C4-2B (cell line): ENCODE measurements at regions not wholly inside any gene's neighbourhood (a gene's known extent, or its start where the extent isn't known, plus 50 kb on each side); places are given as distances from the start of the nearest gene placed in this dataset.

Source experiments
- ZFX ChIP-seq: fragments of 450-650 bp; IDR thresholded peaks from 2 replicates; pipeline ENCODE4 v1.6.1; 2017
- TF ChIP-seq, protein P1 (sequence below): fragments of 450-650 bp; conservative IDR thresholded peaks from 2 replicates; pipeline ENCODE4 v1.5.1; 2017; ENCODE audit warnings: mild to moderate bottlenecking

DNA sequence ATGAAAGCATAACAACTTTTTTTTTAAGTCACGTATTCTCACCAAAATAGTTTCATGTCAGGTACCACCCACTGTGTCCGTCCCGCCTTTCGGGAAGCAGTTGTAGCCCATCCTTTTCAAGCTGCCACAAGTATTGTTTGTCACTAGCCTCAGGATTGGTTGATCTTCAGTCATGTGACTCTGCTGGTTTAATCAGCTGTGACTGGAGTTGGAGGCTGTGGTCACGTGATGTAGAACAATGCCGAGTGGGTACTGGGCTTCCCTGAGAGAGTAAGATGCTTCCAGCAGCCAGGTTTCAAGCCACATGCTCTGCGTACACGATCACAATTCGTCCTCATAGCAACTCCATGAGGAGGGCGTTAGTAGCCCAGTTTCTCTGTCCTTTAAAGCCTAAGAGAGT, 83.0 kb upstream of the WSCD2 start:
- TF ChIP-seq, protein P1, sequence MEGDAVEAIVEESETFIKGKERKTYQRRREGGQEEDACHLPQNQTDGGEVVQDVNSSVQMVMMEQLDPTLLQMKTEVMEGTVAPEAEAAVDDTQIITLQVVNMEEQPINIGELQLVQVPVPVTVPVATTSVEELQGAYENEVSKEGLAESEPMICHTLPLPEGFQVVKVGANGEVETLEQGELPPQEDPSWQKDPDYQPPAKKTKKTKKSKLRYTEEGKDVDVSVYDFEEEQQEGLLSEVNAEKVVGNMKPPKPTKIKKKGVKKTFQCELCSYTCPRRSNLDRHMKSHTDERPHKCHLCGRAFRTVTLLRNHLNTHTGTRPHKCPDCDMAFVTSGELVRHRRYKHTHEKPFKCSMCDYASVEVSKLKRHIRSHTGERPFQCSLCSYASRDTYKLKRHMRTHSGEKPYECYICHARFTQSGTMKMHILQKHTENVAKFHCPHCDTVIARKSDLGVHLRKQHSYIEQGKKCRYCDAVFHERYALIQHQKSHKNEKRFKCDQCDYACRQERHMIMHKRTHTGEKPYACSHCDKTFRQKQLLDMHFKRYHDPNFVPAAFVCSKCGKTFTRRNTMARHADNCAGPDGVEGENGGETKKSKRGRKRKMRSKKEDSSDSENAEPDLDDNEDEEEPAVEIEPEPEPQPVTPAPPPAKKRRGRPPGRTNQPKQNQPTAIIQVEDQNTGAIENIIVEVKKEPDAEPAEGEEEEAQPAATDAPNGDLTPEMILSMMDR, result no peak
- no peak for TF ChIP-seq ZFX
